Activated CD4-positive, alpha-beta T cell treated with anti-CD3 and anti-CD28 coated beads for 24 hours (primary cell): ENCODE measurements at regions not wholly inside any gene's neighbourhood (a gene's known extent, or its start where the extent isn't known, plus 50 kb on each side); places are given as distances from the start of the nearest gene placed in this dataset.
"Not testable (repeated sequence)": the region's sequence is repeated elsewhere in the genome, so short reads cannot be mapped to it uniquely, and the experiment has no call there.

Experiments
- DNase-seq, 2 donors: peaks; one replicate each; pipeline ENCODE4 v3.0.0-alpha.2; 2020; ENCODE audit warnings: low read depth in 2 of 2

DNA sequence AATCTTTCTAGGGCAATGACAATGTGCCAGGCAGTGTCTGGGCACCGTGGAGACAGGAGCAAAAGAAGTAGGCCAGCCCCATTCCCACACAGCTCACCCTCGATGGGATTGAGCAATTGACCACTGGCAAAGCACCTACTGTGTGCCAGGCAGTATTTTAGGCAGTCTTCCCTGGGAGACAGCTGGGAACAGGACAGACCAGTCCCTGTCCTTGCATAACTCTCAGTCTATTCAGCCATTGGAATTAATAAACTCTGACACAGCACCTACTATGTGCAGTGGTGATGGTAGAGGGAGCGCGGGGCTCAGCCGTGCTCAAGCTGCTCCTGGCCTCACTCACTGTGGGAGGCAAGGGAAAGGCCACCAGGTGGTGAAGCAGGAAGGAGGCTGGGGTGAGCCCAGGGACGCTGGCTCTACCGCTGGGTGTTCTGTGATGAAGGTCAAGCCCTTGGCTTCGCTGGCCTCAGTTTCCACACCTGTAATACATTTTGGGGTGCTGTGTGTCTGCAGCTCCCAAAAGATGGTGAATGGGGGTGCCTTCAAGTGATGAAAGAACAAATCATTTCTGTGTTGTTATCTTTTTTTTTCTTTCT lies 122.3 kb upstream of the PMEPA1 start:
- no peak for DNase-seq

GRCh38 chr20:57831326-57831992 lies 121.6 kb upstream of the PMEPA1 start:
- DNase-seq, result no peak

DNA sequence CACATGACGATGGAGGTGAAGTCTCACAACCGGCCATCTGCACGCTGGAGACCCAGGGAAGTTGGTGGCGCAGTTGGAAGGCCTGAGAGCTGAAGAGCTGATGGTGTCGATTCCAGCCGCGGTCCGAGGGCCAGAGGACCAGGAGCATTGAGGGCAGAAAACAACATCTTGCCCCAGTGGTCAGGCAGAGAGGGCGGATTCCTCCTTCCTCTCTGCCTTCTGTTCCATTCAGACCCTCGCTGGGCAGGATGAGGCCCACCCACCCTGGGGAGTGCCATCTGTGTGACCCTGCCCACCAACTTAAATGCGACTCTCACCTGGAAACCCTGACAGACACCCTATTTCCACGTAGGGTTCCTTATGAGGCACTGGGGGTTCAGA lies 120.7 kb upstream of the PMEPA1 start:
- DNase-seq, result no peak

- DNase-seq, result no peak
Measured at GRCh38 chr20:57829805-57830514, 120.1 kb upstream of the PMEPA1 start.

- no peak for DNase-seq
Measured at GRCh38 chr20:57829336-57829735, 119.5 kb upstream of the PMEPA1 start.

GRCh38 chr20:57828696-57829095 lies 118.9 kb upstream of the PMEPA1 start:
- DNase-seq, result no peak

DNA sequence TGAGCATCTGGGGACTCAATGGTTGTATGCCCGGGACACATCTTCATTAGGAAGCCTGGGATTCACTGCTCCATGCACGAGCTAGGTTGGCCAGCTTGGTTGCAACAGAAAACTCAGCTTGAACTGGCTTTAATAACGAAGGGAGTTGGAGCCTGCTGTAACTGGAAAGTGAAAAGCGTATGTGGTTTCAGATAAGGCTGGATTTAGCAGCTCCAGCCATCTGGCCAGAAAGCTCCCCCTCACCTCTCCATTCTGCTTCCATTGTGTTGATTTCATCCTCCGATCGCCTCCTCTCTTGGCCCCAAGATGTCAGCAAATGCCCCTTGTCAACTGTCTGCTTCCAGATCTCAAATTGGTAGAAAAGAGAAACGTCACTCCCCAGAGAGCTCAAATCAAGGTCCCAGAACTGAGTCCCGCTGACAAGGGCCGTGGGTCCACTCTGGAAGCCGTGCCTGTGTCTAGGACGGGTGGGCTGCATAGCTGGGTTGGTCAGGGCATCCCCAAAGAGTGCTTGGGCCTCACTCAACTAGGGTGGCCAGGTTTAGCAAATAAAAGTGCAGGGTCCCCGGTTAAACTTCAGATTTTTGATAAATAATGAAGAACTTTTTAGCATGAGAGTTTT lies 117.0 kb upstream of the PMEPA1 start:
- DNase-seq, result no peak

DNA sequence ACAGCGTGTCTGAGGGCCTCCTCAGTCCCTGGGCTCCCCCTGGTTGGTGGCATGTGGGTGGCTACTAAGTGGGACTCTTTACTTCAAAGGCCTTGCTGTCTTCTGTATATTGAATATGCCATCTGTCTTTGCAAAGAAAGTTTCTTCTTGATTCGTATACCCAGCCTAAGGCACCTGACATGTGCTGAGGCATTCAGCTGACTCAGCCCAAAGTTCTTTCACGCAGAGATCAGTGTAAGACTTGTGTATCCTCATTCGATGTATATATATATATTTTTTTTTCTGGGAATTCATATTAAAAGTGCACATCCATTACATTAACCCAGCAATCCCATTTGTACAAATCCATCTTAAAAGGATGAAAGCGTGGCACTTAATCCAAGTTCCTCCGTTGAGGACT lies 115.1 kb upstream of the PMEPA1 start:
- no peak for DNase-seq

DNA sequence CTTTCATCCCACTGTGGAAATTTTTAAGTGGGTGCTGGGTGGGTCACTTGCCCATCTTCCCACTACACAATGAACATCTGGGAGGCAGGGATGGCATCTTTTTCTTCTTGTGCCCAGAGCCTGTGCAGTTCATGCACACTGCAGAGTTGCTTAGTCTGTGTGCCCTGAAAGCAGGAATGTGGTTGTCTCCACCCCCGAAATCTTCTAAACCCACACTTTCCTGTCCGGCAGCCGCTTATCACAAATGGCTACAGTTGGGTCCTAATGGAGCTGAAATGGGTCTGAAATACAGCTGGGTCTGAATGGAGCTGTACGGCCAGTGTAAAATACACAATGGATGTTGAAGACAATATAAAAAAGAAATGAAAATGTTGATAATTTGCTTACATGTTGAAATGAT lies 112.1 kb upstream of the PMEPA1 start:
- no peak for DNase-seq

DNA sequence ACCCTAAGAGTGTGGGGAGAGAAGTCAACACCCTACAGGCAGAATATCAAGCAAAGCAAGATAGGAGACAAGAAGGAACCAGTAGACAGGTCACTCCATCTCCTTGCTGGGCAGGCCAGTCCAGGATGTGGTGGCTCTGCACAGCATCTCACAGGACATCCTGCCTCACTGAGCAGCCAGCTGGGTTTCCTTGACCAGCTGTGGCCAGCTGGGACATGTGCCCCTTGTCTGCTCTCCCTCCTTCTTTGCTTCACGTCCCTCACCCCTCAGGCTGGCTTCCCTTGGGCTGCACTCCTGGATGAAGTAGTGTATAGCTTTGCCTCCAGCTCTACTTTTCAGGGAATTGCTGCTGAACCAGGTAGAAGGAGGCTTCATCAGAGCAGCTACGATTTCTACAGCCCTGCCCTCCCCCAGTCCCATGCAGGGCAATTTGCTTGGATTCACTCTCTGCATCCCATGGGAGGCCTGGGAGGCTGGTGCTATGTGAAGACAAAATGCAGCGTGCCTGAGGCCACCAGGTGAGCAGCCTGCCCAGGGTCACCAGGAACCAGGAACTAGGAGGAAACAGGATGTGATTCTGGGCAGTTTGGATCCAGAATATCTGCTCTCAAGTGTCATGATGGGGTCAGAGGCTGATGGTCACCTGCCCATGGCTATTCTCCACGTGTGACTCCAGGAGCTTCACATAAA lies 110.0 kb upstream of the PMEPA1 start:
- DNase-seq, result no peak

DNA sequence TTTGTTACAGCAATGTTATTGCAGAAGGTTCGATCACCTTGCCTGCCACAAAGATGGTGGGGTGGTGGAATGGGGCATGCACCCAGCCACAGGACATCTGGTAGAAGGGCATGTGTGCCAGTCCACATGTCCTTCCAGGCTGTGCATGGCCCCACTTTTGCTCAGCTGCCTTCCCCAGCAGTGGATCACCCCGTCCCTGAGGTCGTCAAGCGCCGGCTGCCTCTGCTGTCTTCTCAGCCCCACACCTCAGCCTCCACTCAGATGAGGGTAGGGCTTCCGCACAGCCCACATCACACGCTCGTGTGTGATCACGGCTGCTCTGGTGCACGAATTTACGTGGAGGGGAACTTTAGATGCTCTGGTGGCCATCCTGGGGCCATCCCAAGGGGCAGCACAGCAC lies 109.5 kb upstream of the PMEPA1 start:
- DNase-seq, result no peak

DNA sequence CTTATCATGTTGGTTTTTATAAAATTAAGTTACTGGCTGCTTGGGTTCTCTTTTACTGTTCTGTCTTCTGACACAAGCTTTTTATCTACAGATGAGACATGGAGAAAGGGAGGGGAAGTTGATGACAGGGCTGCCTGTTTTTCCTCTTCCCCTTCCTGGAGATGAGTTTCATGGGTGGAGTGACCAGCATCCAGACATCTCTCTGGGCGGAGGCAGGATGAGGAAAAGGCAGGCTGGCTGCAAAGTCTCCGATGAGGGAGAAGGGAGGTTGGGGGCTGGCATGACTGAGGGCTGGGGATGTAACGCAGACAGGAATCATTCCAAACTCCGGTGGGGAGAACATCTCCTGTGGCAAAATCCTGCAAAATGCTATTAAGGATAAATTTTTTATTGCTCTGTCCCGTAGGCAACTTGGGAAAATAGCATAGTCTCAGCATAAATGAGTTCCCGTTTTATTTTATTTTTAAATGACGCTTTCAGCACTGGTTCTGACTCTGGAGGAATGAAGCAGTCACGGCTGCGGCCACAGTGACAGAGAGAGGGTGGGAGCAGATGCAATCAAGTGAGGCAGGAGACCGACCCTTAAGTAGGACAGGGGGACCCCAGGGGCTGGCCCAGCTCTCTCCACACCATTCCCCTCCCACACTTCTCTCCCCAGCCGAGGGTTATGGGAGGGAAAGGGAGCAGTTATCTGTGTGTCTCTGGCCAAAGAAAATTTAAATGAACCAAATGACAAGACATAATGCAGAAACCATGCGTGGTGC lies 108.8 kb upstream of the PMEPA1 start:
- no peak for DNase-seq

DNA sequence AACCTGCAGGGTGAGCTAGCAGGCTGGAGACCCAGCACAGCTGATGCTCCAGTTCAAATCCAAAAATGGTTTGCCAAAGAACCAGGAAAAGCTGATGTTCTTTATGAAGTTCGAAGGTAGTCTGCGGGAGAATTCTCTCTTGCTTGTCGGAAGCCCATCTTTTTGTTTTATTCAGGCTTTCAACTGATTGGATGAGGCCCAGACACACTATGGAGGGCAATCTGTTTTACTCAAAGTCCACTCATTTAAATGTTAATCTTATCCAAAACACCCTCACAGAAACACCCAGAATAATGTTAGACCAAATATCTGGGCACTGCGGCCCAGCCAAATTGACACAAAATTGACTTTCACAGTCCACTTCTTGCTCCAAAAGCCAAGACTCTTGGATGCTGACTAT lies 105.6 kb upstream of the PMEPA1 start:
- no peak for DNase-seq

DNA sequence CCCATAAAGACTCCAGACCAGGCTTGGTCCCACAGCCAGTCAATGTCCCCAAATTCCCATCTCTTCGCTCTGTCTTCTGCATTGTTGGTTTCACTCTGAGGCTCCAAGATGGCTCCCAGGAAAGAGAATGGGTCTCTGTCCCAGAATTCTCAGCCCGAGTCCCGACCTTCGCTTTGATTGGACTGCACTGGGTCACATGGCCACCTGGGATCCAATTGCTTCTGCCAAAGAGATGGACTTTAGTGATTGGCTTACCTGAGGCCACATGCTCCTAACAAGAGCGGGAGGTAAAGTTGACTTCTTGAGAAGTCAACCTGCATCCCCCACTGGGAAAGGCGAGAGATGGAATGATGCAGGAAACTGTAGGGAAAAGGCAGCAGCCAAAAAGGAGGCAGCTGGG lies 104.7 kb upstream of the PMEPA1 start:
- no peak for DNase-seq

- no peak for DNase-seq
Measured at GRCh38 chr20:57813509-57814269, 103.9 kb upstream of the PMEPA1 start.

GRCh38 chr20:57812632-57813031 lies 102.8 kb upstream of the PMEPA1 start:
- not testable (repeated sequence) for DNase-seq

- DNase-seq, result no peak
Measured at GRCh38 chr20:57811374-57812020, 101.7 kb upstream of the PMEPA1 start.

GRCh38 chr20:57810511-57811373 lies 100.9 kb upstream of the PMEPA1 start:
- no peak for DNase-seq

GRCh38 chr20:57809661-57810172 lies 99.9 kb upstream of the PMEPA1 start:
- DNase-seq, result no peak
